ENCODE measurements at regions not wholly inside any gene's neighbourhood (a gene's known extent, or its start where the extent isn't known, plus 50 kb on each side); places are given as distances from the start of the nearest gene placed in this dataset.

DNA sequence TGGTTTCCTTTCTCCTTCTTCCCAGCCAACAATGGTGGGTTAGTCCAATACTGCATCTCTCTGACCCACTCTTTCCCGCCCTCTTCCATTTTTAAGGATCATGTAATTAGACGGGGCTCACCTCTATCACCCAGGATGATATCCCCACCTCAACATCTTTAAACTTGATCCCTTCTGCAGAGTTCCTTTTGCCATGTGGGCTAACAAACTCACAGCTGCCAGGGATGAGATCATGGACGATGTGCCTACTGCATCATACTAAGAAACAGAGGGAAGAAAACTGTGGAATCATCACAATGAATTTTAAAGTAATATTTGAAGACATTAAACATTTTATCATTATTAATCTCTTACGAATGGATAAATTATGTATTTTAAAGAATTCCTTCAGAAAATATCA lies 183.5 kb downstream of the RDH14 start:
- TF ChIP-seq CTCF (IDR thresholded peaks at IDR 0.05) (no peak), POLR2A (IDR thresholded peaks at IDR 0.05) (no peak), EP300 (IDR thresholded peaks at IDR 0.05) (no peak)

Data from ovary (tissue), 3 donors.